Keratinocyte (primary cell): ENCODE measurements at regions not wholly inside any gene's neighbourhood (a gene's known extent, or its start where the extent isn't known, plus 50 kb on each side); places are given as distances from the start of the nearest gene placed in this dataset.

Experiments used
- DNase-seq: peaks from one replicate; pipeline ENCODE4 v3.0.0-alpha.2; 2011; ENCODE audit warnings: low read depth, missing footprints, low spot score
- FAIRE-seq: peaks from 2 replicates; lab custom pipeline; 2011; peaks lifted over from hg19 to GRCh38; lab: Jason Lieb, UNC
- H2AFZ ChIP-seq: 2 replicates; pipeline ENCODE4 v1.6.0; 2012; ENCODE audit warnings: low read length, control low read depth, inconsistent platforms; ENCODE audit not compliant: control insufficient read depth
- H3K27ac ChIP-seq: 2 replicates; pipeline ENCODE4 v1.5.1; 2011; ENCODE audit warnings: low read length; ENCODE audit not compliant: control insufficient read depth, insufficient read depth
- H3K27me3 ChIP-seq: 3 replicates; pipeline ENCODE4 v1.6.0; 2011; ENCODE audit warnings: low read length; ENCODE audit not compliant: control insufficient read depth, insufficient read depth; ENCODE audit errors: extremely low read depth
- H3K36me3 ChIP-seq, 2 experiments: 2 replicates in 1 of 2; 3 replicates in 1 of 2; pipeline ENCODE4 v1.5.1; 2011; ENCODE audit warnings: low read length in 2 of 2, mild to moderate bottlenecking in 1 of 2; ENCODE audit not compliant: control insufficient read depth in 2 of 2, insufficient read depth in 2 of 2; ENCODE audit errors: extremely low read depth in 1 of 2
- H3K4me1 ChIP-seq: 3 replicates; pipeline ENCODE4 v1.5.1; 2011; ENCODE audit warnings: low read length; ENCODE audit not compliant: control insufficient read depth, insufficient read depth; ENCODE audit errors: extremely low read depth
- H3K4me2 ChIP-seq: 3 replicates; pipeline ENCODE4 v1.6.0; 2011; ENCODE audit warnings: low read depth, low read length; ENCODE audit not compliant: control insufficient read depth, insufficient read depth; ENCODE audit errors: extremely low read depth
- H3K4me3 ChIP-seq, 3 experiments: fragments of 200-600 bp in 1 of 3; sonication (generic) in 1 of 3; 2 replicates in 2 of 3; 3 replicates in 1 of 3; pipeline ENCODE4 v1.5.1; 2011 to 2016; ENCODE audit warnings: low read length in 3 of 3, mild to moderate bottlenecking in 3 of 3, control low read depth in 2 of 3, inconsistent platforms in 1 of 3, low read depth in 1 of 3, mixed read lengths in 1 of 3, mixed run types in 1 of 3, moderate library complexity in 1 of 3; ENCODE audit not compliant: control insufficient read depth in 2 of 3, insufficient read depth in 2 of 3; ENCODE audit errors: extremely low read depth in 1 of 3
- H3K79me2 ChIP-seq: 2 replicates; pipeline ENCODE4 v1.6.0; 2012; ENCODE audit warnings: low read length; ENCODE audit not compliant: control insufficient read depth, insufficient read depth
- H3K9ac ChIP-seq: 3 replicates; pipeline ENCODE4 v1.6.0; 2011; ENCODE audit warnings: low read length; ENCODE audit not compliant: control insufficient read depth, insufficient read depth; ENCODE audit errors: extremely low read depth
- H3K9me1 ChIP-seq: 3 replicates; pipeline ENCODE4 v1.6.0; 2011; ENCODE audit warnings: low read length; ENCODE audit not compliant: control insufficient read depth, insufficient read depth; ENCODE audit errors: extremely low read depth
- H3K9me3 ChIP-seq: 2 replicates; pipeline ENCODE4 v1.5.1; 2012; ENCODE audit warnings: low read depth, low read length; ENCODE audit not compliant: control insufficient read depth
- H4K20me1 ChIP-seq: 3 replicates; pipeline ENCODE4 v1.6.0; 2011; ENCODE audit warnings: low read length; ENCODE audit not compliant: control insufficient read depth, insufficient read depth; ENCODE audit errors: extremely low read depth
- CTCF ChIP-seq, 3 experiments: IDR thresholded peaks in 1 of 3; conservative IDR thresholded peaks in 1 of 3; optimal IDR thresholded peaks in 1 of 3; 2 replicates in 2 of 3; 3 replicates in 1 of 3; pipeline versions ENCODE3 to v1.5.1; 2011; ENCODE audit warnings: low read length in 3 of 3, mild to moderate bottlenecking in 3 of 3, moderate library complexity in 2 of 3, control low read depth in 1 of 3, inconsistent platforms in 1 of 3; ENCODE audit not compliant: insufficient read depth in 2 of 3; ENCODE audit errors: extremely low read depth in 1 of 3
- EZH2 ChIP-seq: IDR thresholded peaks from one replicate; pipeline ENCODE4 v1.6.1; 2012; ENCODE audit warnings: inconsistent platforms, mild to moderate bottlenecking, low read length, moderate library complexity
- dilution Hi-C: fragments of 300-500 bp; cut with MboI; formaldehyde crosslinking; loops from one replicate; pipeline ENCODE4 v1.7.0; 2020; ENCODE audit warnings: low sequenced_read_pairs; ENCODE audit not compliant: extremely low pct_ligation_motif_present

- H3K79me2 ChIP-seq = no peaks in the 10 kb centered on the region
- H3K9ac ChIP-seq = no peak overlapping the region
- H3K27me3 ChIP-seq = no peaks in the 10 kb centered on the region
- no peak overlapping the region for H3K4me2 ChIP-seq
- H3K9me3 ChIP-seq = no peaks in the 10 kb centered on the region
- FAIRE-seq (no peak), DNase-seq (no peak)
- H3K36me3 ChIP-seq = no peaks in the 10 kb centered on the region
- no peaks in the 10 kb centered on the region for H4K20me1 ChIP-seq
- no peak overlapping the region for H2AFZ ChIP-seq
- TF ChIP-seq CTCF (optimal IDR thresholded peaks at IDR 0.05 in 1 of 3, IDR thresholded peaks at IDR 0.05 in 1 of 3, conservative IDR thresholded peaks at IDR 0.05 in 1 of 3; ENCODE audit: extremely low read depth in 1 of 3, insufficient read depth in 2 of 3, low read length in 3 of 3) (no peak), EZH2 (no peak)
- no peak overlapping the region for H3K4me3 ChIP-seq
- no peak overlapping the region for H3K27ac ChIP-seq
- H3K9me1 ChIP-seq = no peaks in the 10 kb centered on the region
- no peaks in the 10 kb centered on the region for H3K4me1 ChIP-seq
- dilution Hi-C loops = no loop called here
Observed at GRCh38 chr2:120836281-120836680, 100.6 kb downstream of the GLI2 start.

GRCh38 chr2:120840795-120841487 is 105.3 kb downstream of the GLI2 start:
- H3K4me2 ChIP-seq = no peak overlapping the region

More at GRCh38 chr2:120840795-120841487, 105.3 kb downstream of the GLI2 start:
- Histone ChIP-seq H3K9me3 (no peaks in the 10 kb centered on the region), H3K4me3 (no peak overlapping the region), H3K79me2 (no peaks in the 10 kb centered on the region), H3K9me1 (no peaks in the 10 kb centered on the region), H3K27ac (no peak overlapping the region), H3K4me1 (no peaks in the 10 kb centered on the region), H3K27me3 (no peaks in the 10 kb centered on the region), H2AFZ (no peak overlapping the region), H3K9ac (no peak overlapping the region), H3K36me3 (no peaks in the 10 kb centered on the region), H4K20me1 (no peaks in the 10 kb centered on the region)
- FAIRE-seq (no peak), DNase-seq (no peak)
- no peak for TF ChIP-seq CTCF (optimal IDR thresholded peaks at IDR 0.05 in 1 of 3, IDR thresholded peaks at IDR 0.05 in 1 of 3, conservative IDR thresholded peaks at IDR 0.05 in 1 of 3; ENCODE audit: extremely low read depth in 1 of 3, insufficient read depth in 2 of 3, low read length in 3 of 3)
- no peak for TF ChIP-seq EZH2
- dilution Hi-C loops = no loop called here
